SK-N-SH treated with all-trans-retinoic acid at 6 μM for 48 hours (cell line): ENCODE measurements at regions not wholly inside any gene's neighbourhood (a gene's known extent, or its start where the extent isn't known, plus 50 kb on each side); places are given as distances from the start of the nearest gene placed in this dataset.

Source experiments
- ATAC-seq: fragments of 200-7000 bp; cut with Tn5 transposase; 3 replicates; pipeline ENCODE4 v1.9.1; 2020; ENCODE audit warnings: mild to moderate bottlenecking, moderate library complexity
- ARNTL ChIP-seq: fragments of 450-650 bp; formaldehyde crosslinking; IDR thresholded peaks from 2 replicates; pipeline ENCODE4 v1.5.0; 2020; ENCODE audit warnings: low read depth, mild to moderate bottlenecking, moderate library complexity, borderline replicate concordance
- BACH2 ChIP-seq: fragments of 250-450 bp; sonication (Bioruptor Pico); IDR thresholded peaks from 2 replicates; pipeline ENCODE4 v1.9.0; 2021; ENCODE audit warnings: mild to moderate bottlenecking, borderline replicate concordance
- CSDC2 ChIP-seq: fragments of 250-450 bp; sonication (Bioruptor Pico); IDR thresholded peaks from 2 replicates; pipeline ENCODE4 v1.5.0; 2020; ENCODE audit warnings: mild to moderate bottlenecking, moderate library complexity
- GLIS3 ChIP-seq: fragments of 250-450 bp; sonication (Bioruptor Pico); IDR thresholded peaks from 2 replicates; pipeline ENCODE4 v1.5.0; 2020; ENCODE audit warnings: mild to moderate bottlenecking, moderate library complexity
- ISL1 ChIP-seq: fragments of 250-450 bp; sonication (Bioruptor Pico); IDR thresholded peaks from 2 replicates; pipeline ENCODE4 v2.1.2; 2022; ENCODE audit warnings: mild to moderate bottlenecking, moderate library complexity
- OSR1 ChIP-seq: fragments of 250-450 bp; sonication (Bioruptor Pico); IDR thresholded peaks from 2 replicates; pipeline ENCODE4 v1.8.0; 2022; ENCODE audit warnings: moderate library complexity, mild to moderate bottlenecking, inconsistent platforms
- PPARA ChIP-seq: fragments of 250-450 bp; sonication (Bioruptor Pico); IDR thresholded peaks from 2 replicates; pipeline ENCODE4 v1.5.0; 2020; ENCODE audit warnings: mild to moderate bottlenecking, borderline replicate concordance
- RARB ChIP-seq: fragments of 250-450 bp; sonication (Bioruptor Pico); IDR thresholded peaks from 2 replicates; pipeline ENCODE4 v1.8.0; 2021; ENCODE audit warnings: mild to moderate bottlenecking, moderate library complexity
- SNAI2 ChIP-seq: fragments of 250-450 bp; sonication (Bioruptor Pico); IDR thresholded peaks from 2 replicates; pipeline ENCODE4 v1.5.0; 2020; ENCODE audit warnings: mild to moderate bottlenecking, moderate library complexity
- TCF4 ChIP-seq: fragments of 250-450 bp; sonication (Bioruptor Pico); IDR thresholded peaks from 2 replicates; pipeline ENCODE4 v1.8.0; 2021; ENCODE audit warnings: mild to moderate bottlenecking, moderate library complexity, borderline replicate concordance
- TOX ChIP-seq: fragments of 250-450 bp; sonication (Bioruptor Pico); IDR thresholded peaks from 2 replicates; pipeline ENCODE4 v1.8.0; 2021; ENCODE audit warnings: mild to moderate bottlenecking, moderate library complexity, borderline replicate concordance
- ZC3H10 ChIP-seq: fragments of 250-450 bp; sonication (Bioruptor Pico); IDR thresholded peaks from 2 replicates; pipeline ENCODE4 v1.5.1; 2021; ENCODE audit warnings: mild to moderate bottlenecking, moderate library complexity
- ZFP3 ChIP-seq: fragments of 250-450 bp; sonication (Bioruptor Pico); IDR thresholded peaks from 2 replicates; pipeline ENCODE4 v1.5.0; 2020; ENCODE audit warnings: mild to moderate bottlenecking, moderate library complexity
- ZFP30 ChIP-seq: fragments of 450-650 bp; formaldehyde crosslinking; IDR thresholded peaks from 2 replicates; pipeline ENCODE4 v1.5.0; 2022; ENCODE audit warnings: mild to moderate bottlenecking, moderate library complexity
- ZNF565 ChIP-seq: fragments of 450-650 bp; formaldehyde crosslinking; conservative IDR thresholded peaks from 2 replicates; pipeline ENCODE4 v1.5.0; 2020; ENCODE audit warnings: low read depth, mild to moderate bottlenecking, moderate library complexity
- ZNF70 ChIP-seq: fragments of 450-650 bp; formaldehyde crosslinking; IDR thresholded peaks from 2 replicates; pipeline ENCODE4 v1.5.0; 2020; ENCODE audit warnings: mild to moderate bottlenecking, moderate library complexity
- ZNF8 ChIP-seq: fragments of 450-650 bp; formaldehyde crosslinking; IDR thresholded peaks from 2 replicates; pipeline ENCODE4 v1.5.0; 2020; ENCODE audit warnings: mild to moderate bottlenecking, moderate library complexity
- TF ChIP-seq, protein P1 (sequence below): fragments of 250-450 bp; sonication (Bioruptor Pico); IDR thresholded peaks from 2 replicates; pipeline ENCODE4 v1.5.1; 2021; ENCODE audit warnings: mild to moderate bottlenecking, moderate library complexity
- TF ChIP-seq, protein P2 (sequence below): fragments of 250-450 bp; sonication (Bioruptor Pico); IDR thresholded peaks from 2 replicates; pipeline ENCODE4 v1.5.0; 2020; ENCODE audit warnings: mild to moderate bottlenecking, moderate library complexity
- TF ChIP-seq, protein P3 (sequence below): fragments of 250-450 bp; sonication (Bioruptor Pico); IDR thresholded peaks from 2 replicates; pipeline ENCODE4 v1.5.1; 2020; ENCODE audit warnings: low read depth, mild to moderate bottlenecking, moderate library complexity
- TF ChIP-seq, protein P4 (sequence below): fragments of 250-450 bp; sonication (Bioruptor Pico); IDR thresholded peaks from 2 replicates; pipeline ENCODE4 v1.8.0; 2021; ENCODE audit warnings: low read depth, mild to moderate bottlenecking, moderate library complexity, borderline replicate concordance
- TF ChIP-seq, protein P5 (sequence below): fragments of 250-450 bp; sonication (Bioruptor Pico); IDR thresholded peaks from 2 replicates; pipeline ENCODE4 v1.8.0; 2020; ENCODE audit warnings: mild to moderate bottlenecking, moderate library complexity, borderline replicate concordance

DNA sequence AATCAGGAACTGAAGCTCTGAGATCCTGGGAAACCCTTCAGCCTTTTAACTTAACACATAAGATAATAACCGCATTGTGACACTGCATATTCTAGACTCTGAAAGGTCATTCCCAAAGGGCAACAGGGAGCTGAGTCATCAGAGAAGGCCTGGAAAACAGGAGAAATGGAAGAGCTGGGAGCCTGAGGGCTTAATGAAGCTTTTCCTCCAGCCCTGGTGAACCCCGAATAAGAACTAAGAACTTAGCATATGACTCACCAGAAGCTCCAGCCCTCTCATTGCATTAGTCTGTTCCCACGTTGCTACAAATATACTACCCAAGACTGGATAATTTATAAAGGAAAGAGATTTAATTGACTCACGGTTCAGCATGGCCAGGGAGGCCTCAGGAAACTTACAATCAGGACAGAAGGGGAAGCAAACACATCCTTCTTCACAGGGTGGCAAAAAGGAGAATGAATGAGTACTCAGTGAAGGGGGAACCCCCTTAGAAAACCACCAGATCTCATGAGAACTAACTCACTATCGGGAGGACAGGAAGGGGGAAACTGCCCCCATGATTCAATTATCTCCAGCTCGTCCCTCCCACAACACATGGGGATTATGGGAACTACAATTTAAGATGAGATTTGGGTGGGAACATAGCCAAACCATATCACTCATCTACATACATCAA, 648.5 kb downstream of the TFAP2A start (continued):
- TF ChIP-seq ZFP30 (CRISPR knock-in tag) (no peak), ZNF8 (CRISPR knock-in tag) (no peak), PPARA (CRISPR knock-in tag) (no peak), CSDC2 (CRISPR knock-in tag) (no peak), TOX (no peak), OSR1 (no peak), ISL1 (CRISPR knock-in tag) (no peak), ZNF565 (CRISPR knock-in tag) (no peak), BACH2 (CRISPR knock-in tag) (no peak)

DNA sequence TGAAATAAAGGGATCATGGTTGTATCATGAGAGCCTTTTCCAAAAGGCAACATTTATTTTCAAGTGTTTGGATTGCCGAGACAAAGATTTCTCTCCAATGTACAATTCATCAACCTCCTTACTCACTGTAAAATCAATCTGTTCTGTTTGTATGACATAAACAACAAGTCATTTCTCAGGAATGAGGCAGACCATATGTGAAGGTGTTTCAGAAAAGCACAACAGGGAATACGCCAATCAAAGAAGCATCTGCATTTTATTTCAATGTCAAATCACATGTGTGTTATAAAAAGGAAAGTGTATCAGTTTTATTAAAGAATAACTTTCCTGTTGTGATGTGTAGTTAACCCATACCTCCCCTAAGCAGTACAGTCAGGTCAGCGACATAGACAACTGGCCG, 653.7 kb downstream of the TFAP2A start:
- no peak for ATAC-seq
- no peak for TF ChIP-seq ARNTL (CRISPR knock-in tag)
- TF ChIP-seq ZFP30 (CRISPR knock-in tag): no peak
- TF ChIP-seq, protein P1, sequence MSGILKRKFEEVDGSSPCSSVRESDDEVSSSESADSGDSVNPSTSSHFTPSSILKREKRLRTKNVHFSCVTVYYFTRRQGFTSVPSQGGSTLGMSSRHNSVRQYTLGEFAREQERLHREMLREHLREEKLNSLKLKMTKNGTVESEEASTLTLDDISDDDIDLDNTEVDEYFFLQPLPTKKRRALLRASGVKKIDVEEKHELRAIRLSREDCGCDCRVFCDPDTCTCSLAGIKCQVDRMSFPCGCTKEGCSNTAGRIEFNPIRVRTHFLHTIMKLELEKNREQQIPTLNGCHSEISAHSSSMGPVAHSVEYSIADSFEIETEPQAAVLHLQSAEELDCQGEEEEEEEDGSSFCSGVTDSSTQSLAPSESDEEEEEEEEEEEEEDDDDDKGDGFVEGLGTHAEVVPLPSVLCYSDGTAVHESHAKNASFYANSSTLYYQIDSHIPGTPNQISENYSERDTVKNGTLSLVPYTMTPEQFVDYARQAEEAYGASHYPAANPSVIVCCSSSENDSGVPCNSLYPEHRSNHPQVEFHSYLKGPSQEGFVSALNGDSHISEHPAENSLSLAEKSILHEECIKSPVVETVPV: no peak
- no peak for TF ChIP-seq ZNF8 (CRISPR knock-in tag)
- TF ChIP-seq, protein P2, sequence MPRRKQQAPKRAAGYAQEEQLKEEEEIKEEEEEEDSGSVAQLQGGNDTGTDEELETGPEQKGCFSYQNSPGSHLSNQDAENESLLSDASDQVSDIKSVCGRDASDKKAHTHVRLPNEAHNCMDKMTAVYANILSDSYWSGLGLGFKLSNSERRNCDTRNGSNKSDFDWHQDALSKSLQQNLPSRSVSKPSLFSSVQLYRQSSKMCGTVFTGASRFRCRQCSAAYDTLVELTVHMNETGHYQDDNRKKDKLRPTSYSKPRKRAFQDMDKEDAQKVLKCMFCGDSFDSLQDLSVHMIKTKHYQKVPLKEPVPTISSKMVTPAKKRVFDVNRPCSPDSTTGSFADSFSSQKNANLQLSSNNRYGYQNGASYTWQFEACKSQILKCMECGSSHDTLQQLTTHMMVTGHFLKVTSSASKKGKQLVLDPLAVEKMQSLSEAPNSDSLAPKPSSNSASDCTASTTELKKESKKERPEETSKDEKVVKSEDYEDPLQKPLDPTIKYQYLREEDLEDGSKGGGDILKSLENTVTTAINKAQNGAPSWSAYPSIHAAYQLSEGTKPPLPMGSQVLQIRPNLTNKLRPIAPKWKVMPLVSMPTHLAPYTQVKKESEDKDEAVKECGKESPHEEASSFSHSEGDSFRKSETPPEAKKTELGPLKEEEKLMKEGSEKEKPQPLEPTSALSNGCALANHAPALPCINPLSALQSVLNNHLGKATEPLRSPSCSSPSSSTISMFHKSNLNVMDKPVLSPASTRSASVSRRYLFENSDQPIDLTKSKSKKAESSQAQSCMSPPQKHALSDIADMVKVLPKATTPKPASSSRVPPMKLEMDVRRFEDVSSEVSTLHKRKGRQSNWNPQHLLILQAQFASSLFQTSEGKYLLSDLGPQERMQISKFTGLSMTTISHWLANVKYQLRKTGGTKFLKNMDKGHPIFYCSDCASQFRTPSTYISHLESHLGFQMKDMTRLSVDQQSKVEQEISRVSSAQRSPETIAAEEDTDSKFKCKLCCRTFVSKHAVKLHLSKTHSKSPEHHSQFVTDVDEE (CRISPR knock-in tag): no peak
- TF ChIP-seq OSR1: no peak
- no peak for TF ChIP-seq PPARA (CRISPR knock-in tag)
- no peak for TF ChIP-seq ZC3H10 (CRISPR knock-in tag)
- no peak for TF ChIP-seq GLIS3
- no peak for TF ChIP-seq ZFP3 (CRISPR knock-in tag)
- no peak for TF ChIP-seq TOX
- no peak for TF ChIP-seq BACH2 (CRISPR knock-in tag)
- TF ChIP-seq, protein P3, sequence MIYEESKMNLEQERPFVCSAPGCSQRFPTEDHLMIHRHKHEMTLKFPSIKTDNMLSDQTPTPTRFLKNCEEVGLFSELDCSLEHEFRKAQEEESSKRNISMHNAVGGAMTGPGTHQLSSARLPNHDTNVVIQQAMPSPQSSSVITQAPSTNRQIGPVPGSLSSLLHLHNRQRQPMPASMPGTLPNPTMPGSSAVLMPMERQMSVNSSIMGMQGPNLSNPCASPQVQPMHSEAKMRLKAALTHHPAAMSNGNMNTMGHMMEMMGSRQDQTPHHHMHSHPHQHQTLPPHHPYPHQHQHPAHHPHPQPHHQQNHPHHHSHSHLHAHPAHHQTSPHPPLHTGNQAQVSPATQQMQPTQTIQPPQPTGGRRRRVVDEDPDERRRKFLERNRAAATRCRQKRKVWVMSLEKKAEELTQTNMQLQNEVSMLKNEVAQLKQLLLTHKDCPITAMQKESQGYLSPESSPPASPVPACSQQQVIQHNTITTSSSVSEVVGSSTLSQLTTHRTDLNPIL (CRISPR knock-in tag): no peak
- no peak for TF ChIP-seq SNAI2
- no peak for TF ChIP-seq RARB (CRISPR knock-in tag)
- TF ChIP-seq, protein P4, sequence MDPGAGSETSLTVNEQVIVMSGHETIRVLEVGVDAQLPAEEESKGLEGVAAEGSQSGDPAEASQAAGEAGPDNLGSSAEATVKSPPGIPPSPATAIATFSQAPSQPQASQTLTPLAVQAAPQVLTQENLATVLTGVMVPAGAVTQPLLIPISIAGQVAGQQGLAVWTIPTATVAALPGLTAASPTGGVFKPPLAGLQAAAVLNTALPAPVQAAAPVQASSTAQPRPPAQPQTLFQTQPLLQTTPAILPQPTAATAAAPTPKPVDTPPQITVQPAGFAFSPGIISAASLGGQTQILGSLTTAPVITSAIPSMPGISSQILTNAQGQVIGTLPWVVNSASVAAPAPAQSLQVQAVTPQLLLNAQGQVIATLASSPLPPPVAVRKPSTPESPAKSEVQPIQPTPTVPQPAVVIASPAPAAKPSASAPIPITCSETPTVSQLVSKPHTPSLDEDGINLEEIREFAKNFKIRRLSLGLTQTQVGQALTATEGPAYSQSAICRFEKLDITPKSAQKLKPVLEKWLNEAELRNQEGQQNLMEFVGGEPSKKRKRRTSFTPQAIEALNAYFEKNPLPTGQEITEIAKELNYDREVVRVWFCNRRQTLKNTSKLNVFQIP (CRISPR knock-in tag): no peak
- TF ChIP-seq, protein P5, sequence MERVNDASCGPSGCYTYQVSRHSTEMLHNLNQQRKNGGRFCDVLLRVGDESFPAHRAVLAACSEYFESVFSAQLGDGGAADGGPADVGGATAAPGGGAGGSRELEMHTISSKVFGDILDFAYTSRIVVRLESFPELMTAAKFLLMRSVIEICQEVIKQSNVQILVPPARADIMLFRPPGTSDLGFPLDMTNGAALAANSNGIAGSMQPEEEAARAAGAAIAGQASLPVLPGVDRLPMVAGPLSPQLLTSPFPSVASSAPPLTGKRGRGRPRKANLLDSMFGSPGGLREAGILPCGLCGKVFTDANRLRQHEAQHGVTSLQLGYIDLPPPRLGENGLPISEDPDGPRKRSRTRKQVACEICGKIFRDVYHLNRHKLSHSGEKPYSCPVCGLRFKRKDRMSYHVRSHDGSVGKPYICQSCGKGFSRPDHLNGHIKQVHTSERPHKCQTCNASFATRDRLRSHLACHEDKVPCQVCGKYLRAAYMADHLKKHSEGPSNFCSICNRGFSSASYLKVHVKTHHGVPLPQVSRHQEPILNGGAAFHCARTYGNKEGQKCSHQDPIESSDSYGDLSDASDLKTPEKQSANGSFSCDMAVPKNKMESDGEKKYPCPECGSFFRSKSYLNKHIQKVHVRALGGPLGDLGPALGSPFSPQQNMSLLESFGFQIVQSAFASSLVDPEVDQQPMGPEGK (CRISPR knock-in tag): no peak

DNA sequence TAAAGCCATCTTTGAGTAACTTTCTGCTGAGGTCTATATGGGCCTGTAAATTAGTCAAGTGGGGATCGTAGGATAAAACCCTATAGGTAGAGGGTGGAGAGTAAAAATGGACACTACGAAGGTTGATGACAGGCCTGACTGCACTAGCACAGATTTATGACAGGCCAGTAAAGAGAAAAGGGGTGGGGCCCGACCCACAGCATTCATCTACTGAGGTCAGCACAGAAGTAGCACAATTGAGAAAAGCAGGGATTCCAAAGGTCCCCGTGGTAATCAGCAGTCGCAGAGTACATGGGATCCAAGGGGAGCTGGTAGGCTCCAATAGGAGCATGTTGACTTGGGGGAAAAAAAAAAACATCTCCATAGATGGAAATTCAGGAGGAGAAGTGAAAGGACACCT, 660.4 kb downstream of the TFAP2A start:
- no peak for ATAC-seq
- TF ChIP-seq ARNTL (CRISPR knock-in tag): no peak
- TF ChIP-seq, protein P2 (CRISPR knock-in tag): no peak
- no peak for TF ChIP-seq GLIS3
- TF ChIP-seq, protein P5 (CRISPR knock-in tag): no peak
- TF ChIP-seq RARB (CRISPR knock-in tag): no peak
- no peak for TF ChIP-seq BACH2 (CRISPR knock-in tag)
- TF ChIP-seq ZFP3 (CRISPR knock-in tag): no peak
- no peak for TF ChIP-seq SNAI2
- TF ChIP-seq ZNF70: no peak
- TF ChIP-seq OSR1: no peak
- no peak for TF ChIP-seq TOX
- no peak for TF ChIP-seq CSDC2 (CRISPR knock-in tag)
- TF ChIP-seq TCF4 (CRISPR knock-in tag): no peak
